Gastrocnemius medialis (tissue), 4 donors: ENCODE measurements at regions not wholly inside any gene's neighbourhood (a gene's known extent, or its start where the extent isn't known, plus 50 kb on each side); places are given as distances from the start of the nearest gene placed in this dataset.

Experiments
- POLR2A ChIP-seq, 2 donors: fragments of 450-650 bp; IDR thresholded peaks; one replicate each; pipeline ENCODE4 v1.6.1; 2017; ENCODE audit warnings: antibody characterized with exemption in 2 of 2, mild to moderate bottlenecking in 2 of 2, moderate library complexity in 2 of 2
- TF ChIP-seq, protein P1 (sequence below), 5 experiments: fragments of 450-650 bp in 3 of 5; fragments of 200-600 bp in 2 of 5; sonication (generic) in 2 of 5; IDR thresholded peaks in 4 of 5; conservative IDR thresholded peaks in 1 of 5; 1 replicate in 4 of 5; 2 replicates in 1 of 5; pipeline ENCODE4 v1.5.1; 2016 to 2019; ENCODE audit warnings: antibody characterized with exemption in 5 of 5, mild to moderate bottlenecking in 3 of 5, moderate library complexity in 3 of 5

DNA sequence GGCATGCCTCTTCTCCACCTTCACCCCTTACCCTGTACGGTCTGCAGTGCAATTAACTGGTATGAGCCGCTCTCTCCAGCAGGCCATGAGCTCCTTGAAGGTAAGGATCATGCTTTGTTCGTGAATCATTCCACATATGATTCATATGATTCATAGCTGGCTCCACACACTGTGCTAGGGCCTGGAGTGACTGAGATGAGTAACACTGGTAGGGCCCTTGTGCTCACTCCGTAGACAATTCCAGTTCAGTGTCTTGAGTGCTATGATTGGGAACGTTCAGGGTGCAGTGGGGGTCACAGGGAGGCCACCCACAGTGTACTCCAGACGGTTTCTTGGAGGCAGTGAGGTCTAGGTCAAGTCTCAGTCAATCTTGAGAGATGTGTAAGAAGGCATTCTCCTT lies 239.8 kb downstream of the LMX1A start:
- TF ChIP-seq, protein P1, sequence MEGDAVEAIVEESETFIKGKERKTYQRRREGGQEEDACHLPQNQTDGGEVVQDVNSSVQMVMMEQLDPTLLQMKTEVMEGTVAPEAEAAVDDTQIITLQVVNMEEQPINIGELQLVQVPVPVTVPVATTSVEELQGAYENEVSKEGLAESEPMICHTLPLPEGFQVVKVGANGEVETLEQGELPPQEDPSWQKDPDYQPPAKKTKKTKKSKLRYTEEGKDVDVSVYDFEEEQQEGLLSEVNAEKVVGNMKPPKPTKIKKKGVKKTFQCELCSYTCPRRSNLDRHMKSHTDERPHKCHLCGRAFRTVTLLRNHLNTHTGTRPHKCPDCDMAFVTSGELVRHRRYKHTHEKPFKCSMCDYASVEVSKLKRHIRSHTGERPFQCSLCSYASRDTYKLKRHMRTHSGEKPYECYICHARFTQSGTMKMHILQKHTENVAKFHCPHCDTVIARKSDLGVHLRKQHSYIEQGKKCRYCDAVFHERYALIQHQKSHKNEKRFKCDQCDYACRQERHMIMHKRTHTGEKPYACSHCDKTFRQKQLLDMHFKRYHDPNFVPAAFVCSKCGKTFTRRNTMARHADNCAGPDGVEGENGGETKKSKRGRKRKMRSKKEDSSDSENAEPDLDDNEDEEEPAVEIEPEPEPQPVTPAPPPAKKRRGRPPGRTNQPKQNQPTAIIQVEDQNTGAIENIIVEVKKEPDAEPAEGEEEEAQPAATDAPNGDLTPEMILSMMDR (IDR thresholded peaks at IDR 0.05 in 4 of 5, conservative IDR thresholded peaks at IDR 0.05 in 1 of 5): no peak
- TF ChIP-seq POLR2A (IDR thresholded peaks at IDR 0.05): no peak
